Transverse colon (tissue), 4 donors: ENCODE measurements at regions not wholly inside any gene's neighbourhood (a gene's known extent, or its start where the extent isn't known, plus 50 kb on each side); places are given as distances from the start of the nearest gene placed in this dataset.

Experiments
- CTCF ChIP-seq, 5 experiments: fragments of 200-600 bp in 3 of 5; fragments of 450-650 bp in 2 of 5; sonication (generic) in 3 of 5; IDR thresholded peaks; 1 replicate in 2 of 5; 2 replicates in 3 of 5; pipeline ENCODE4 v1.5.1; 2016 to 2017; ENCODE audit warnings: antibody characterized with exemption in 5 of 5, inconsistent platforms in 3 of 5, mild to moderate bottlenecking in 2 of 5, moderate library complexity in 1 of 5
- EP300 ChIP-seq: sonication (generic); formaldehyde crosslinking; IDR thresholded peaks from one replicate; pipeline ENCODE4 v1.6.1; 2017; ENCODE audit warnings: antibody characterized with exemption, low read depth
- POLR2A ChIP-seq: fragments of 450-650 bp; IDR thresholded peaks from one replicate; pipeline ENCODE4 v1.6.1; 2016; ENCODE audit warnings: antibody characterized with exemption, mild to moderate bottlenecking, moderate library complexity
- POLR2AphosphoS5 ChIP-seq, 3 donors: sonication (generic); formaldehyde crosslinking; IDR thresholded peaks; one replicate each; pipeline ENCODE4 v1.6.1; 2016; ENCODE audit warnings: antibody characterized with exemption in 3 of 3

- no peak for TF ChIP-seq CTCF (IDR thresholded peaks at IDR 0.05)
- no peak for TF ChIP-seq POLR2AphosphoS5 (IDR thresholded peaks at IDR 0.05)
- no peak for TF ChIP-seq POLR2A
- no peak for TF ChIP-seq EP300
These were observed 138.9 kb upstream of the CCND2 start for GRCh38 chr12:4134448-4135263.
